ENCODE measurements at regions not wholly inside any gene's neighbourhood (a gene's known extent, or its start where the extent isn't known, plus 50 kb on each side); places are given as distances from the start of the nearest gene placed in this dataset.

DNA sequence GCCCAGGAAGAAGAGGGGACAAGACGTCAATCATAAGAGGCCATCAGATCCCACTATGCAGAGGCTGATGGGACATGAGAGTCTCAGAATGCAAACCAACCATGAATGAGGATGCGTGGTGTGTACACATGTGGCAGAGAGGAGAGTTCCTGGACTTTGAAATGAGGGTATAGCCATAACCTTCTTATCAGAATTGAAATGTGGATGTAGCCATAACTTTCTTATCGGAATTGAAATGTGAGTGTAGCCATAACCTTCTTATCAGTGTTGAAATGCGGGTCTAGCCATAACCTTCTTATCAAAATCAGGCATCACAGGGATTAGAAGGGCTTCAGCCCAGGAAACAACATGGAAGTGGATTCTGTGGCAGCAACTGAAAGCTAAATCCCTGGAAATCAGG, 415.5 kb upstream of the FAT1 start:
- Histone ChIP-seq H3K27me3 (ENCODE audit: control insufficient read depth, insufficient read depth, low read length) (no peaks in the 10 kb centered on the region), H3K9me3 (ENCODE audit: control insufficient read depth, insufficient read depth, low read length) (no peaks in the 10 kb centered on the region), H3K4me3 (ENCODE audit: low read length) (no peak overlapping the region), H3K4me1 (ENCODE audit: control insufficient read depth, insufficient read depth, low read length) (no peaks in the 10 kb centered on the region), H3K27ac (ENCODE audit: low read length) (no peak overlapping the region), H3K36me3 (ENCODE audit: control insufficient read depth, insufficient read depth, low read length) (no peaks in the 10 kb centered on the region)
- DNase-seq (ENCODE audit: low read depth, low spot score) = no peak
- WGBS (ENCODE audit: insufficient coverage, insufficient read length) = no CpG with 5 or more reads among the region's 4 CpGs

DNA sequence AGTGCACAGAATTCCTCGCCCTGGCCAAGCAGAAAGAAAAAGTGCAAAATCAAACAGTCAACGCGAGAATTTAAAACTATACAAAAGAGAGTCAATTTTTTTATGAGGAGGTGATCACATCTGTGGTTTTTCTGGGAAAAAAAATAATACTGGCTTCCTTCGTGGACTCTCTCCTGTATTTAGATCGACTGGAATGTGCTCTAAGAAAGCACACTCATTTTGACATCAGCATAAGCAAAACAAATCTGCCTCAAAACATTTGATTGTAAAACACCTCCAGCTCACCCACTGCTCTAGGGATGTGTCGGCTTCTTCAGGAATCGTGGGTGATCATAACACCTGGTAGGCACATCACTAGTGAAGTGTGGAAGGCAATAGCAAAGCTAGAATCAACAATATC, 417.4 kb upstream of the FAT1 start:
- Histone ChIP-seq H3K4me3 (ENCODE audit: low read length) (no peak overlapping the region), H3K9me3 (ENCODE audit: control insufficient read depth, insufficient read depth, low read length) (no peaks in the 10 kb centered on the region), H3K36me3 (ENCODE audit: control insufficient read depth, insufficient read depth, low read length) (no peaks in the 10 kb centered on the region), H3K27ac (ENCODE audit: low read length) (no peak overlapping the region), H3K4me1 (ENCODE audit: control insufficient read depth, insufficient read depth, low read length) (no peaks in the 10 kb centered on the region), H3K27me3 (ENCODE audit: control insufficient read depth, insufficient read depth, low read length) (no peaks in the 10 kb centered on the region)
- no peak for DNase-seq (ENCODE audit: low read depth, low spot score)
- no CpG with 5 or more reads among the region's 7 CpGs for WGBS (ENCODE audit: insufficient coverage, insufficient read length)

DNA sequence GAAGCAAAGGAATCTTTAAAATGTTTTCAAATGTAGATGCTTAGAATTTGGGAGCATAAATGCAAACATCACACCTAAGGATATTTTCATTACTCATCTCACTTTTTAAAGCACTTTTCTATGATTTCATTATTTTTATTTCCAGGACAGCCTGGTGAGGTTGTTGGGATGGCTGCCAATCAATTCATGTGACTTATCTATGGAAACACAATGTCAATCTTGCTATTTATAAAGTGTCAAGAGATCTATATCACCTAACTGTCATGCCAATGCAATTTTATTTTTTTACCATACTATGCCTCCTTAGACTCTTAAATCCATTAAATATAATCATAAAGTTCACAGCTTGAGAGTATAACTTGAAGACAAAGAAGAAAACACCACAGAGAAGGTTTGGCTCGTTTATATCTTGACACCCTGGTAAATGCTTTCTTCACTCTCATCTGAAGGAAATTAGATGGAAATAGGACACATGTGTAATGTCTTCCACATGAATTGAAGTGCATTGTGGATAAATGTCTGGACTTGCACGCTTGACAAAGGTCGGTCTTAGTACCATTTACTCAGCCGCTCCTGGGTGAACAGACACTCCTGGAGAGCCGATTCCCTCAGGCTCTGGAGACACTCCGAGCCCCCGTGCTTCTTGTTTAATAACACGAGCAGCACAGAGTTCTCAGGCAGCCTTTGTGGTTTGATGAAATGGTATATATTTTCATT, 425.7 kb upstream of the FAT1 start:
- no peaks in the 10 kb centered on the region for H3K9me3 ChIP-seq (ENCODE audit: control insufficient read depth, insufficient read depth, low read length)
- no peak overlapping the region for H3K4me3 ChIP-seq (ENCODE audit: low read length)
- H3K36me3 ChIP-seq (ENCODE audit: control insufficient read depth, insufficient read depth, low read length) = no peaks in the 10 kb centered on the region
- no CpG with 5 or more reads among the region's 8 CpGs for WGBS (ENCODE audit: insufficient coverage, insufficient read length)
- DNase-seq (ENCODE audit: low read depth, low spot score) = no peak
- H3K4me1 ChIP-seq (ENCODE audit: control insufficient read depth, insufficient read depth, low read length) = no peaks in the 10 kb centered on the region
- H3K27me3 ChIP-seq (ENCODE audit: control insufficient read depth, insufficient read depth, low read length) = no peaks in the 10 kb centered on the region
- H3K27ac ChIP-seq (ENCODE audit: low read length) = no peak overlapping the region

DNA sequence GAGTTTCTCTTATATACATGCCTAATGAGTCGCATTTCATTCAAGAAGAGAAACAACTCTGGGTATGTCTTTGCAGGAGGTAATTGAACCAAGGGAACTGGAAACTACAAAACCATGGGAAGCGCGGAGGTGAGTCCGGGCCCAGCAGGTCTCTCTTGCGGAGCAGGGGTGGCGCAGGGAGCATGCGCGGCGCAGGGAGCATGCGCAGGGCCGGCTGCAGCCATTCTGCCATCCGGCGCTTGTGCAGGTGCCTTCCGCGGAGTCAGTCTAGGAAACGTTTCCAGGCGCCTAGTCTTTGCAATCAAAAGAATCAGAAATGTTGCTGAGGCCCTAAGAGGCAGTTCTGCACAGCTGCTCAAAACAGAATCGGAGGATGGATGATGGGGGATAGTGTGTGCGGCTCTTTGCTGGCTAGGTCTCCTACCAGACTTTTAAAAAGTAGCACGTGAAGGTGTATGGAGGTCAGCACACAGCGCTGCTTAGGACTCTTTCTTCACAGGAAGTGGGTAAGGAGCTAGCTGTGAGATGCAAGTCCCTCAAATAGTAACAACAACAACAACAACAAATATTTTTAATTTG, 433.8 kb upstream of the FAT1 start:
- no peak overlapping the region for H3K4me3 ChIP-seq (ENCODE audit: low read length)
- WGBS (ENCODE audit: insufficient coverage, insufficient read length) = no CpG with 5 or more reads among the region's 21 CpGs
- H3K9me3 ChIP-seq (ENCODE audit: control insufficient read depth, insufficient read depth, low read length) = no peaks in the 10 kb centered on the region
- H3K27ac ChIP-seq (ENCODE audit: low read length) = no peak overlapping the region
- DNase-seq (ENCODE audit: low read depth, low spot score) = no peak
- no peaks in the 10 kb centered on the region for H3K4me1 ChIP-seq (ENCODE audit: control insufficient read depth, insufficient read depth, low read length)
- H3K36me3 ChIP-seq (ENCODE audit: control insufficient read depth, insufficient read depth, low read length) = no peaks in the 10 kb centered on the region
- H3K27me3 ChIP-seq (ENCODE audit: control insufficient read depth, insufficient read depth, low read length) = no peaks in the 10 kb centered on the region

DNA sequence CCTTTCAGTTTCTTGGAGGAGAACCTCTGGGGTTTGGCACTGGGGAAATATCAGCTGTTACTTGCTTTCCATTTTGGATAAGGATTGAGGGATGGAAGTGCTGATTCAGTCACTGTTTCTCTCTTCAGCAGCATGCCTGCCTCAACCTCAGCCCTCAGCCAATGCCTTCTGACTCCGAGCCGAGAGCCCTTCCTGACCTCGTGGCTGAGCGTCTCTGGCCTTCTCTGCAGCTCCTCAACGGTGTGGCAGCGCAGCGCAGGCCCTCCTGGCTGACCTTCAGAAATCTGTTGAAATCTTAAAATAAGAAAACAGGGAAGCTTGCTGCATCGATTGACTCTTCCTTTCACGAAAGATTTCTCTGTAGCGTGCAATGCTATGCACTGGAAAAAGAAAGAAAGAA, 434.3 kb upstream of the FAT1 start:
- no peaks in the 10 kb centered on the region for H3K9me3 ChIP-seq (ENCODE audit: control insufficient read depth, insufficient read depth, low read length)
- no peak overlapping the region for H3K27ac ChIP-seq (ENCODE audit: low read length)
- no peak overlapping the region for H3K4me3 ChIP-seq (ENCODE audit: low read length)
- no peaks in the 10 kb centered on the region for H3K27me3 ChIP-seq (ENCODE audit: control insufficient read depth, insufficient read depth, low read length)
- no peaks in the 10 kb centered on the region for H3K4me1 ChIP-seq (ENCODE audit: control insufficient read depth, insufficient read depth, low read length)
- DNase-seq (ENCODE audit: low read depth, low spot score) = no peak
- H3K36me3 ChIP-seq (ENCODE audit: control insufficient read depth, insufficient read depth, low read length) = no peaks in the 10 kb centered on the region
- no CpG with 5 or more reads among the region's 10 CpGs for WGBS (ENCODE audit: insufficient coverage, insufficient read length)

DNA sequence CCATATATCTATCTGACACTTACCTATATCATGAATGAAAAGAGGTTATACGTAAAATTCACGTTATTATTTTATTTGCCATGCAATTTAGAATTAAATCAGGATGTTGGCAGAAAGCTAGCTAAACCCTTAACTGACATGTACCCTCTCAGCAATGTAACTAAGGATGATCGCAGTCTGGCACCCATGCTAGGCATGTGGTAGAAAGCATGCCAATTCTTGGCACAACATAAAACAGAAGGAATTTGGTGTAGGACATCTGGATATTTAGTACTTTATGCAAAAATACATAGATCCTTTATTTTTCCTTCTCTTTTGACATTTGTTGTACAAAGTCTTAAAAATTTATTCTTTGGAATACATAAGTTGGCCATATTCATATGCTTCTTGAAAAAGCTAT, 436.8 kb upstream of the FAT1 start:
- WGBS (ENCODE audit: insufficient coverage, insufficient read length) = no CpG with 5 or more reads among the region's 3 CpGs
- Histone ChIP-seq H3K27ac (ENCODE audit: low read length) (no peak overlapping the region), H3K27me3 (ENCODE audit: control insufficient read depth, insufficient read depth, low read length) (no peaks in the 10 kb centered on the region), H3K4me3 (ENCODE audit: low read length) (no peak overlapping the region), H3K9me3 (ENCODE audit: control insufficient read depth, insufficient read depth, low read length) (no peaks in the 10 kb centered on the region), H3K4me1 (ENCODE audit: control insufficient read depth, insufficient read depth, low read length) (no peaks in the 10 kb centered on the region), H3K36me3 (ENCODE audit: control insufficient read depth, insufficient read depth, low read length) (no peaks in the 10 kb centered on the region)
- DNase-seq (ENCODE audit: low read depth, low spot score) = no peak

DNA sequence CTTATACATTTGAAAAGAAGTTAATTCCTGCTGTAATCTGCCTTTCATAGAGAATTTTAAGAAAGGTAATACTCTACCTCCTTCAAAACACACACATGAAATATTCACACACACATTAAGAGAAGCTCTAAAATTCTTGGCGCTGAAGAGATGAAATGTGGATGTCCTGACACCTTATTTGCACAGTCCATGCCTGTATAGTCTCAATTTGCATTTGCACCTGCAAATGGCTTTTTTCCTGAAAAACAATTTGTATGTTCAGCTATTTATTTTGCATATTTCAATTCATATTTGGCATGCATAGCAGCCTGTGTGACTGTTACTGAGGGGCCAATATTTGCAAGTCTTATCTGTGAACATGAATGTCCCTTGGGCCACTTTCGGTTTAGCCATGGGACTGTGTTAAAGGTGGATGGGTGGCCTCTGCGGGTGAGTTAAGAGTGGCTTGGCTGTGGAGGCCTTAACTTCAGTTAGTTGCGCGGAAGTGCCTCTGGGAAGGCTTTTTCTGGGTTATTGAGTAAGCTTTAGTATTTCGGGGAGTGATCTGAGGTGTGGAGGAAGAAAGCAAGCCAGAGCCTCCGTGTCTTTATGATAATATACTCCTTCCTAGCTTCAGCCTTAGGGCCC, 443.3 kb upstream of the FAT1 start:
- H3K9me3 ChIP-seq (ENCODE audit: control insufficient read depth, insufficient read depth, low read length) = no peaks in the 10 kb centered on the region
- H3K36me3 ChIP-seq (ENCODE audit: control insufficient read depth, insufficient read depth, low read length) = no peaks in the 10 kb centered on the region
- H3K27ac ChIP-seq (ENCODE audit: low read length) = no peak overlapping the region
- no peaks in the 10 kb centered on the region for H3K27me3 ChIP-seq (ENCODE audit: control insufficient read depth, insufficient read depth, low read length)
- DNase-seq (ENCODE audit: low read depth, low spot score) = no peak
- no peak overlapping the region for H3K4me3 ChIP-seq (ENCODE audit: low read length)
- WGBS (ENCODE audit: insufficient coverage, insufficient read length) = no CpG with 5 or more reads among the region's 7 CpGs
- no peaks in the 10 kb centered on the region for H3K4me1 ChIP-seq (ENCODE audit: control insufficient read depth, insufficient read depth, low read length)

DNA sequence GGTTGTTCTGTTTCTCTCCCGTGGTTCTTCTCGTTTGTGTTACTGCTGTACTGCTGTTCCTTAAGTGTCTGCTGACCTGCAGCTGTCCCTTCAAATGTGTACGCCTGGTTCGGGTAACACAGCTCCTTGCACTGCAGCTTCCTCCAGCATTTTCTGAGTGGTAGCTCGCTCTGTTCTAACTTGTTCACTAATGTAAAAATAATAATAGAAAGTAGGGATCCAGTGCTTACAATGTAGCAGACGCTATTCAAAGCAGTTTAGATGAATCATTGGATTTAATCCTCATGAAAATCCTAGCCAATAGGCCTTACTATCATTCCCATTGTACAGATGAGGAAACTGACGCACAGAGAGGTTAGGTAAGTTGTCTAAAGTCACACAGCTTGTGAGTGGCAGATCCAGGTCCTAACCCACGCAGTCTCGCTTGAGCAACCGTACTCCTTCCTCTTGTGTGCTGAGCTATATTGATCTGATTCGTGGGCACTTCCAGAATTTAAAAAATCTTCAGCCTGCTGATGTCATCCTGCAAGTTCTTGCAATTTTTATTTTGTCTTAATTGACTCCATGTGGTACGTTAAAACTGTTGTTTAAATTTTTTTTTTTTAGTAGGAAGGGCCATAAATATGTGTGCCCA, 448.2 kb upstream of the FAT1 start:
- no peaks in the 10 kb centered on the region for H3K36me3 ChIP-seq (ENCODE audit: control insufficient read depth, insufficient read depth, low read length)
- H3K27me3 ChIP-seq (ENCODE audit: control insufficient read depth, insufficient read depth, low read length) = no peaks in the 10 kb centered on the region
- DNase-seq (ENCODE audit: low read depth, low spot score) = no peak
- H3K4me3 ChIP-seq (ENCODE audit: low read length) = no peak overlapping the region
- WGBS (ENCODE audit: insufficient coverage, insufficient read length) = no CpG with 5 or more reads among the region's 12 CpGs
- no peaks in the 10 kb centered on the region for H3K4me1 ChIP-seq (ENCODE audit: control insufficient read depth, insufficient read depth, low read length)
- H3K27ac ChIP-seq (ENCODE audit: low read length) = no peak overlapping the region
- H3K9me3 ChIP-seq (ENCODE audit: control insufficient read depth, insufficient read depth, low read length) = no peaks in the 10 kb centered on the region

DNA sequence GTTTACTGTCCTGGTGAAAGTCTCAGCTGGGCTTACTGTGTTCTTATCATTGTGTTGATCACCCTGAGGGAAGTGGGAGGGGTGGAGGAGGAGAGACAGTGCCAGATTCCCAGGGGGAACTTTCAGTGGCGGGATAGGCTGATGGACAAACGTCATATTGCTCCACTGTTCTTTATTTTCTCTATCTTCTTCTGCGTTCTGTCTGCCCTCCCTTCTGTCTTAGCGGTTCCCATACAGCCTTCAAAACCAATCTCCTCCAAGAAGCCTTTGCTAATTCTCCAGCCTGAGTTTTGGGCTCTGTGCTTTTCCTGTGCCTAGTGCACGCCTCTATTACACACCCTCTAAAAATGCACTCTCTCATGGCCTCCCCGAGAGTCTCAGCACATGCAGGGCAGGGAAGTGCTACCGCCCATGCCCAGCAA, 448.7 kb upstream of the FAT1 start:
- Histone ChIP-seq H3K4me1 (ENCODE audit: control insufficient read depth, insufficient read depth, low read length) (no peaks in the 10 kb centered on the region), H3K36me3 (ENCODE audit: control insufficient read depth, insufficient read depth, low read length) (no peaks in the 10 kb centered on the region), H3K9me3 (ENCODE audit: control insufficient read depth, insufficient read depth, low read length) (no peaks in the 10 kb centered on the region), H3K27me3 (ENCODE audit: control insufficient read depth, insufficient read depth, low read length) (no peaks in the 10 kb centered on the region), H3K27ac (ENCODE audit: low read length) (no peak overlapping the region), H3K4me3 (ENCODE audit: low read length) (no peak overlapping the region)
- DNase-seq (ENCODE audit: low read depth, low spot score) = no peak
- no CpG with 5 or more reads among the region's 7 CpGs for WGBS (ENCODE audit: insufficient coverage, insufficient read length)

DNA sequence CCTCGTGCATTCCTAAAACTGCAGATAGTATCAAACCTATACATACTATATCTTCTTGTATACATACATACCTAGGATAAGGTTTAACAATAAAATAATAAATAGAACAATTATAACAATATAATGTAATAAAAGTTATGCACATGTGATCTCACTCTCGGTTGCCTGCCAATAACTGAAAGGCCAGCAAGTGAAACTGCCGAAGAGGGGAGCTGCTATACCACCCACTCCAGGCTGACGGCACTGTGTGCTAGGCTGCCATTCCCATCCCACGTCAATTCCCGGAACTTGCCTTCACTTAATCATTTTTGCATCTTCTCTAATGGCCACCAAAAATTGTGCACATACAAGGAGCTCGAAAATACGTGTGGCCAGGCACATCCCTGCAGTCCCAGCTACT, 451.1 kb upstream of the FAT1 start:
- Histone ChIP-seq H3K27ac (ENCODE audit: low read length) (no peak overlapping the region), H3K4me1 (ENCODE audit: control insufficient read depth, insufficient read depth, low read length) (no peaks in the 10 kb centered on the region), H3K36me3 (ENCODE audit: control insufficient read depth, insufficient read depth, low read length) (no peaks in the 10 kb centered on the region), H3K27me3 (ENCODE audit: control insufficient read depth, insufficient read depth, low read length) (no peaks in the 10 kb centered on the region), H3K9me3 (ENCODE audit: control insufficient read depth, insufficient read depth, low read length) (no peaks in the 10 kb centered on the region), H3K4me3 (ENCODE audit: low read length) (no peak overlapping the region)
- WGBS (ENCODE audit: insufficient coverage, insufficient read length) = no CpG with 5 or more reads among the region's 8 CpGs
- DNase-seq (ENCODE audit: low read depth, low spot score) = no peak

Measured in iPS DF 6.9 (cell line).